Neural cell (in vitro differentiated cells): ENCODE measurements at regions not wholly inside any gene's neighbourhood (a gene's known extent, or its start where the extent isn't known, plus 50 kb on each side); places are given as distances from the start of the nearest gene placed in this dataset.

Experiments
- H2AFZ ChIP-seq: fragments of 200-600, 300-800 bp; sonication (generic), shearing (Covaris generic); 2 replicates; pipeline ENCODE4 v1.6.0; 2014; ENCODE audit warnings: low read depth, mild to moderate bottlenecking, antibody characterized with exemption, low read length, moderate library complexity
- H3F3A ChIP-seq: fragments of 200-600 bp; shearing (Covaris generic); 2 replicates; pipeline ENCODE4 v1.6.1; 2016; ENCODE audit warnings: mild to moderate bottlenecking, moderate library complexity, mixed read lengths, antibody characterized with exemption, low read length; ENCODE audit not compliant: insufficient read depth, poor library complexity, severe bottlenecking
- H3K27ac ChIP-seq: fragments of 200-600, 300-800 bp; sonication (generic), shearing (Covaris generic); 2 replicates; pipeline ENCODE4 v1.5.1; 2014; ENCODE audit warnings: mild to moderate bottlenecking, low read length, moderate library complexity
- H3K27me3 ChIP-seq: fragments of 300-800, 200-600 bp; sonication (generic), shearing (Covaris generic); 2 replicates; pipeline ENCODE4 v1.6.0; 2014; ENCODE audit warnings: mild to moderate bottlenecking, low read depth, low read length, moderate library complexity; ENCODE audit not compliant: insufficient read depth
- H3K36me3 ChIP-seq: fragments of 300-800, 200-600 bp; sonication (generic), shearing (Covaris generic); 2 replicates; pipeline ENCODE4 v1.5.1; 2014; ENCODE audit warnings: mild to moderate bottlenecking, antibody characterized with exemption, low read length, moderate library complexity; ENCODE audit not compliant: insufficient read depth
- H3K4me2 ChIP-seq: fragments of 300-800, 200-600 bp; sonication (generic), shearing (Covaris generic); 2 replicates; pipeline ENCODE4 v1.6.0; 2014; ENCODE audit warnings: mild to moderate bottlenecking, low read length
- H3K4me3 ChIP-seq: fragments of 300-800, 200-600 bp; sonication (generic), shearing (Covaris generic); 2 replicates; pipeline ENCODE4 v1.5.1; 2014; ENCODE audit warnings: mild to moderate bottlenecking, low read length, moderate library complexity
- H3K79me2 ChIP-seq: fragments of 200-600 bp; shearing (Covaris generic); replicated peaks from 2 replicates; pipeline ENCODE4 v1.6.0; 2014; ENCODE audit warnings: mild to moderate bottlenecking, low read length, moderate library complexity; ENCODE audit not compliant: insufficient read depth
- H3K9ac ChIP-seq: fragments of 300-800, 200-600 bp; sonication (generic), shearing (Covaris generic); 2 replicates; pipeline ENCODE4 v1.6.1; 2016; ENCODE audit warnings: mild to moderate bottlenecking, low read length, mixed read lengths
- H3K9me2 ChIP-seq: fragments of 200-600 bp; shearing (Covaris generic); 2 replicates; pipeline ENCODE4 v1.6.1; 2016; ENCODE audit warnings: mild to moderate bottlenecking, low read length, mixed read lengths; ENCODE audit not compliant: insufficient read depth
- H3K9me3 ChIP-seq: fragments of 200-600, 300-800 bp; sonication (generic), shearing (Covaris generic); 2 replicates; pipeline ENCODE4 v1.6.1; 2016; ENCODE audit warnings: mild to moderate bottlenecking, mixed run types, low read length, moderate library complexity, mixed read lengths
- H4K20me1 ChIP-seq: fragments of 200-600 bp; shearing (Covaris generic); 2 replicates; pipeline ENCODE4 v1.6.1; 2016; ENCODE audit warnings: mild to moderate bottlenecking, mixed run types; ENCODE audit not compliant: insufficient read depth
- EP300 ChIP-seq: fragments of 450-650 bp; conservative IDR thresholded peaks from 2 replicates; pipeline ENCODE4 v1.6.1; 2014; ENCODE audit warnings: antibody characterized with exemption, mild to moderate bottlenecking, moderate library complexity; ENCODE audit not compliant: poor library complexity, severe bottlenecking
- EZH2 ChIP-seq: fragments of 200-600, 300-800 bp; shearing (Covaris generic), sonication (generic); IDR thresholded peaks from 2 replicates; pipeline ENCODE4 v1.6.1; 2014; ENCODE audit warnings: antibody characterized with exemption, low read length, borderline replicate concordance, mild to moderate bottlenecking; ENCODE audit not compliant: insufficient read depth, poor library complexity, severe bottlenecking
- MXI1 ChIP-seq: fragments of 450-650 bp; conservative IDR thresholded peaks from 2 replicates; pipeline ENCODE4 v1.6.1; 2014; ENCODE audit warnings: antibody characterized with exemption, mild to moderate bottlenecking; ENCODE audit not compliant: poor library complexity, severe bottlenecking
- POLR2AphosphoS5 ChIP-seq: IDR thresholded peaks from 2 replicates; pipeline ENCODE4 v1.6.1; 2012
- RAD21 ChIP-seq: fragments of 450-650 bp; conservative IDR thresholded peaks from 2 replicates; pipeline ENCODE4 v1.6.1; 2014; ENCODE audit warnings: antibody characterized with exemption, mild to moderate bottlenecking, moderate library complexity
- REST ChIP-seq: IDR thresholded peaks from 2 replicates; pipeline ENCODE4 v1.6.1; 2012; ENCODE audit warnings: borderline replicate concordance
- SMC3 ChIP-seq: fragments of 450-650 bp; conservative IDR thresholded peaks from 2 replicates; pipeline ENCODE4 v1.6.1; 2014; ENCODE audit warnings: antibody characterized with exemption, mild to moderate bottlenecking, moderate library complexity; ENCODE audit not compliant: poor library complexity
- TAF1 ChIP-seq: IDR thresholded peaks from 2 replicates; pipeline ENCODE4 v1.6.1; 2012; ENCODE audit warnings: low read depth
- TF ChIP-seq, protein P1 (sequence below): fragments of 450-650 bp; IDR thresholded peaks from 2 replicates; pipeline ENCODE4 v1.5.1; 2014; ENCODE audit warnings: antibody characterized with exemption, mild to moderate bottlenecking, moderate library complexity; ENCODE audit not compliant: poor library complexity, severe bottlenecking

DNA sequence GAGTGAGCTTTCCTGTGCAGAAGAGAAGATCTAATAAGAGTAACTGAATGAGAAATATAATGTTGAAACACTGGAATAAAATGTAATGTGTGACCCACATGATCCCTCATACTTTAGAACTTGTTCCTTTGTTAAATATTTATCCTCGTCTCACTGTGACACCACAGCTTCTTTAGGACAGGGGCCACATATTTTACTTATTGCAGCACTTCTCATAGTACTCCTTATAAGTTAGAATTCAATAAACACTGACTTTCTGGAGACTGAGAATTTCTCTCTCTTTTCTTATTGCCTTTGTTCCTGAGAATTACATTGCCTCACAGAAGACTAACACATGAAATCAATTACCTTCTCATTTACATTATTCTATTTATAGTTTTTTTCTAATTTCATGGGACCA, 1234.6 kb upstream of the CHAC2 start:
- Histone ChIP-seq H3K9ac (no peak overlapping the region), H3K27ac (no peak overlapping the region)
- TF ChIP-seq RAD21: no peak
- no peak for TF ChIP-seq POLR2AphosphoS5
- no peak for TF ChIP-seq EZH2
- no peak for TF ChIP-seq MXI1
- TF ChIP-seq, protein P1, sequence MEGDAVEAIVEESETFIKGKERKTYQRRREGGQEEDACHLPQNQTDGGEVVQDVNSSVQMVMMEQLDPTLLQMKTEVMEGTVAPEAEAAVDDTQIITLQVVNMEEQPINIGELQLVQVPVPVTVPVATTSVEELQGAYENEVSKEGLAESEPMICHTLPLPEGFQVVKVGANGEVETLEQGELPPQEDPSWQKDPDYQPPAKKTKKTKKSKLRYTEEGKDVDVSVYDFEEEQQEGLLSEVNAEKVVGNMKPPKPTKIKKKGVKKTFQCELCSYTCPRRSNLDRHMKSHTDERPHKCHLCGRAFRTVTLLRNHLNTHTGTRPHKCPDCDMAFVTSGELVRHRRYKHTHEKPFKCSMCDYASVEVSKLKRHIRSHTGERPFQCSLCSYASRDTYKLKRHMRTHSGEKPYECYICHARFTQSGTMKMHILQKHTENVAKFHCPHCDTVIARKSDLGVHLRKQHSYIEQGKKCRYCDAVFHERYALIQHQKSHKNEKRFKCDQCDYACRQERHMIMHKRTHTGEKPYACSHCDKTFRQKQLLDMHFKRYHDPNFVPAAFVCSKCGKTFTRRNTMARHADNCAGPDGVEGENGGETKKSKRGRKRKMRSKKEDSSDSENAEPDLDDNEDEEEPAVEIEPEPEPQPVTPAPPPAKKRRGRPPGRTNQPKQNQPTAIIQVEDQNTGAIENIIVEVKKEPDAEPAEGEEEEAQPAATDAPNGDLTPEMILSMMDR: no peak
- no peak for TF ChIP-seq EP300
- TF ChIP-seq REST: no peak
- TF ChIP-seq SMC3: no peak
- TF ChIP-seq TAF1: no peak

GRCh38 chr2:52526735-52527134, 1240.9 kb upstream of the CHAC2 start:
- no peak overlapping the region for H3K4me2 ChIP-seq
- H3K79me2 ChIP-seq: no peaks in the 10 kb centered on the region
- H4K20me1 ChIP-seq: no peaks in the 10 kb centered on the region
- no peaks in the 10 kb centered on the region for H3K9me3 ChIP-seq
- H3K27me3 ChIP-seq: no peaks in the 10 kb centered on the region
- no peak overlapping the region for H2AFZ ChIP-seq
- H3F3A ChIP-seq: no peaks in the 10 kb centered on the region
- no peaks in the 10 kb centered on the region for H3K9me2 ChIP-seq
- H3K36me3 ChIP-seq: no peaks in the 10 kb centered on the region
- TF ChIP-seq EP300: no peak
- no peak for TF ChIP-seq SMC3
- TF ChIP-seq EZH2: no peak
- no peak for TF ChIP-seq TAF1
- TF ChIP-seq, protein P1: no peak
- TF ChIP-seq POLR2AphosphoS5: no peak
- TF ChIP-seq MXI1: no peak
- TF ChIP-seq RAD21: no peak
- TF ChIP-seq REST: no peak
- H3K27ac ChIP-seq: no peak overlapping the region
- no peak overlapping the region for H3K9ac ChIP-seq
- H3K4me3 ChIP-seq: no peak overlapping the region

More for the DNA sequence above, 1234.6 kb upstream of the CHAC2 start:
- no peak overlapping the region for H3K4me2 ChIP-seq
- no peaks in the 10 kb centered on the region for H3F3A ChIP-seq
- no peak overlapping the region for H2AFZ ChIP-seq
- H3K36me3 ChIP-seq: no peaks in the 10 kb centered on the region
- H4K20me1 ChIP-seq: no peaks in the 10 kb centered on the region
- no peaks in the 10 kb centered on the region for H3K79me2 ChIP-seq
- no peaks in the 10 kb centered on the region for H3K27me3 ChIP-seq
- H3K9me3 ChIP-seq: no peaks in the 10 kb centered on the region
- H3K4me3 ChIP-seq: no peak overlapping the region
- no peaks in the 10 kb centered on the region for H3K9me2 ChIP-seq
